ENCODE measurements at regions not wholly inside any gene's neighbourhood (a gene's known extent, or its start where the extent isn't known, plus 50 kb on each side); places are given as distances from the start of the nearest gene placed in this dataset.
"Not testable (repeated sequence)": the region's sequence is repeated elsewhere in the genome, so short reads cannot be mapped to it uniquely, and the experiment has no call there.

GRCh38 chr20:48042628-48043027 is 257.3 kb upstream of the SULF2 start:
- in situ Hi-C loops (cut with HindIII; ENCODE audit: low sequenced_read_pairs), result no loop called here
- no peak for TF ChIP-seq CTCF (IDR thresholded peaks at IDR 0.05; ENCODE audit: low read depth, low read length)
- H3K4me3 ChIP-seq (ENCODE audit: low read depth, low read length), result no peak overlapping the region
- DNase-seq (ENCODE audit: low read depth, low spot score), result no peak

GRCh38 chr20:48041078-48041780 is 255.9 kb upstream of the SULF2 start:
- in situ Hi-C loops (cut with HindIII; ENCODE audit: low sequenced_read_pairs), result no loop called here
- no peak for TF ChIP-seq CTCF (IDR thresholded peaks at IDR 0.05; ENCODE audit: low read depth, low read length)
- no peak for DNase-seq (ENCODE audit: low read depth, low spot score)
- no peak overlapping the region for H3K4me3 ChIP-seq (ENCODE audit: low read depth, low read length)

- H3K4me3 ChIP-seq (ENCODE audit: low read depth, low read length), result no peak overlapping the region
- no peak for DNase-seq (ENCODE audit: low read depth, low spot score)
- in situ Hi-C loops (cut with HindIII; ENCODE audit: low sequenced_read_pairs), result no loop called here
- TF ChIP-seq CTCF (IDR thresholded peaks at IDR 0.05; ENCODE audit: low read depth, low read length), result no peak
These were observed 255.2 kb upstream of the SULF2 start for GRCh38 chr20:48040491-48040890.

GRCh38 chr20:48040051-48040450 is 254.8 kb upstream of the SULF2 start:
- H3K4me3 ChIP-seq (ENCODE audit: low read depth, low read length), result no peak overlapping the region
- in situ Hi-C loops (cut with HindIII; ENCODE audit: low sequenced_read_pairs), result no loop called here
- DNase-seq (ENCODE audit: low read depth, low spot score), result no peak
- TF ChIP-seq CTCF (IDR thresholded peaks at IDR 0.05; ENCODE audit: low read depth, low read length), result no peak

GRCh38 chr20:48039514-48039913 is 254.2 kb upstream of the SULF2 start:
- no peak overlapping the region for H3K4me3 ChIP-seq (ENCODE audit: low read depth, low read length)
- no peak for TF ChIP-seq CTCF (IDR thresholded peaks at IDR 0.05; ENCODE audit: low read depth, low read length)
- in situ Hi-C loops (cut with HindIII; ENCODE audit: low sequenced_read_pairs), result no loop called here
- DNase-seq (ENCODE audit: low read depth, low spot score), result no peak

- no peak for TF ChIP-seq CTCF (IDR thresholded peaks at IDR 0.05; ENCODE audit: low read depth, low read length)
- no peak for DNase-seq (ENCODE audit: low read depth, low spot score)
- no peak overlapping the region for H3K4me3 ChIP-seq (ENCODE audit: low read depth, low read length)
- in situ Hi-C loops (cut with HindIII; ENCODE audit: low sequenced_read_pairs), result no loop called here
These were observed 253.4 kb upstream of the SULF2 start for GRCh38 chr20:48038713-48039112.

GRCh38 chr20:48037798-48038197 is 252.5 kb upstream of the SULF2 start:
- DNase-seq (ENCODE audit: low read depth, low spot score); in situ Hi-C loops (cut with HindIII; ENCODE audit: low sequenced_read_pairs); H3K4me3 ChIP-seq (ENCODE audit: low read depth, low read length): not testable (repeated sequence)
